SKM-1 treated with dmso at 0.1 percent for 144 hours (cell line): ENCODE measurements at regions not wholly inside any gene's neighbourhood (a gene's known extent, or its start where the extent isn't known, plus 50 kb on each side); places are given as distances from the start of the nearest gene placed in this dataset.

Experiments used
- DNase-seq: peaks from one replicate; lab custom pipeline; 2025; ENCODE audit not compliant: unreplicated experiment; lab: John Stamatoyannopoulos, UW

- no peak for DNase-seq
These were observed 64.4 kb upstream of the SPATA31E1 start for GRCh38 chr9:87818308-87818707.

- no peak for DNase-seq
These were observed 58.3 kb upstream of the SPATA31E1 start for GRCh38 chr9:87824216-87824875.

GRCh38 chr9:87824886-87825285 lies 57.8 kb upstream of the SPATA31E1 start:
- DNase-seq = no peak

- no peak for DNase-seq
These were observed 56.3 kb upstream of the SPATA31E1 start for GRCh38 chr9:87826331-87826730.

GRCh38 chr9:87827341-87827740 lies 55.3 kb upstream of the SPATA31E1 start:
- no peak for DNase-seq

GRCh38 chr9:87829756-87830155 lies 52.9 kb upstream of the SPATA31E1 start:
- DNase-seq = no peak

- DNase-seq = no peak
These were observed 52.2 kb upstream of the SPATA31E1 start for GRCh38 chr9:87830446-87830845.

GRCh38 chr9:87831159-87831558 lies 51.5 kb upstream of the SPATA31E1 start:
- DNase-seq = no peak
